Esophagus squamous epithelium (tissue), 5 donors: ENCODE measurements at regions not wholly inside any gene's neighbourhood (a gene's known extent, or its start where the extent isn't known, plus 50 kb on each side); places are given as distances from the start of the nearest gene placed in this dataset.

ENCODE experiments used
- DNase-seq: peaks from one replicate; lab custom pipeline; 2025; lab: John Stamatoyannopoulos, UW
- H3K27ac ChIP-seq, 4 donors: fragments of 200-600 bp; sonication (generic); one replicate each; pipeline ENCODE4 v1.5.1; 2016 to 2019; ENCODE audit warnings: mild to moderate bottlenecking in 1 of 4
- H3K27me3 ChIP-seq, 4 donors: fragments of 200-600 bp; sonication (generic); 1 replicate in 3 of 4; 2 replicates in 1 of 4; pipeline versions ENCODE4 v1.5.1 to v1.6.0; 2017 to 2021; ENCODE audit warnings: antibody characterized with exemption in 1 of 4
- H3K36me3 ChIP-seq, 3 donors: fragments of 200-600 bp; sonication (generic); one replicate each; pipeline ENCODE4 v1.5.1; 2016 to 2019
- H3K4me1 ChIP-seq, 3 donors: fragments of 200-600 bp; sonication (generic); one replicate each; pipeline ENCODE4 v1.5.1; 2017 to 2019
- H3K4me3 ChIP-seq, 4 donors: fragments of 200-600 bp; sonication (generic); 1 replicate in 3 of 4; 2 replicates in 1 of 4; pipeline ENCODE4 v1.5.1; 2016 to 2019; ENCODE audit warnings: mild to moderate bottlenecking in 2 of 4, moderate library complexity in 1 of 4
- H3K9me3 ChIP-seq, 3 donors: fragments of 200-600 bp; sonication (generic); one replicate each; pipeline ENCODE4 v1.5.1; 2016 to 2019
- POLR2A ChIP-seq, 4 donors: fragments of 450-650 bp; IDR thresholded peaks; one replicate each; pipeline ENCODE4 v1.6.1; 2017; ENCODE audit warnings: antibody characterized with exemption in 4 of 4, mild to moderate bottlenecking in 4 of 4, moderate library complexity in 3 of 4
- WGBS, 2 donors: methylation state at CpG; one replicate each; pipeline ENCODE4 v1.1.5; 2018; 5-methylcytosine and 5-hydroxymethylcytosine counted together
- intact Hi-C: fragments of 100-400 bp; cut with DNase I; formaldehyde crosslinking; loops from one replicate; pipeline ENCODE4 v1.15.0; 2022
- TF ChIP-seq, protein P1 (sequence below), 6 experiments: fragments of 450-650 bp in 4 of 6; fragments of 200-600 bp in 2 of 6; sonication (generic) in 2 of 6; IDR thresholded peaks; one replicate each; pipeline ENCODE4 v1.5.1; 2016 to 2019; ENCODE audit warnings: antibody characterized with exemption in 6 of 6, mild to moderate bottlenecking in 4 of 6, moderate library complexity in 4 of 6
- donor health status: DM: yes; HTN: yes; CAD: no.

DNA sequence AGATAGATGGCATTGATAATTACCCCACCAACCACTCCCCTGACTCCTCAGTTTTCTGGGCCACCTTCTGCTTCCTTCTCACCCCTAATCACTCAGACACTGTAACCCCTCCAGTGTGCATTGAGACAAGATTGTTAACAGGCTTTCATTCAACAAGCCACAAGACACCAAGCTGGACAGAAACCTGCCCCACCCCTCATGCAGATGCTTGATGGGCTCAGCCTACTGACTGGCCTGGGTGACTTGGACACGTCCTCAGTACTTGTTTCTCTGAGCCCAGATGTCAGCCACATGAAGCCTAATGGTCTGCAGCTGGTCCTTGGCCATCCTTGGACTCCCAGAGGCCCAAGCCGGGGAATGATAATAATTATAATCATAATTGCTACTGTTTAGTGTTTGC is 71.4 kb upstream of the SMIM23 start:
- Histone ChIP-seq H3K4me1 (peaks cover 0 to 3% (median 0%) of the 10 kb centered on the region in 3 donors), H3K9me3 (no peaks in the 10 kb centered on the region), H3K36me3 (no peaks in the 10 kb centered on the region), H3K27me3 (peaks cover 0 to 29% (median 0%) of the 10 kb centered on the region in 4 donors), H3K4me3 (no peak overlapping the region), H3K27ac (no peak overlapping the region)
- intact Hi-C loops, result no loop called here
- 75% methylated on average over 2 of the region's 2 CpGs for WGBS, 2 donors
- no peak for DNase-seq
- TF ChIP-seq POLR2A (IDR thresholded peaks at IDR 0.05), result no peak
- TF ChIP-seq, protein P1, sequence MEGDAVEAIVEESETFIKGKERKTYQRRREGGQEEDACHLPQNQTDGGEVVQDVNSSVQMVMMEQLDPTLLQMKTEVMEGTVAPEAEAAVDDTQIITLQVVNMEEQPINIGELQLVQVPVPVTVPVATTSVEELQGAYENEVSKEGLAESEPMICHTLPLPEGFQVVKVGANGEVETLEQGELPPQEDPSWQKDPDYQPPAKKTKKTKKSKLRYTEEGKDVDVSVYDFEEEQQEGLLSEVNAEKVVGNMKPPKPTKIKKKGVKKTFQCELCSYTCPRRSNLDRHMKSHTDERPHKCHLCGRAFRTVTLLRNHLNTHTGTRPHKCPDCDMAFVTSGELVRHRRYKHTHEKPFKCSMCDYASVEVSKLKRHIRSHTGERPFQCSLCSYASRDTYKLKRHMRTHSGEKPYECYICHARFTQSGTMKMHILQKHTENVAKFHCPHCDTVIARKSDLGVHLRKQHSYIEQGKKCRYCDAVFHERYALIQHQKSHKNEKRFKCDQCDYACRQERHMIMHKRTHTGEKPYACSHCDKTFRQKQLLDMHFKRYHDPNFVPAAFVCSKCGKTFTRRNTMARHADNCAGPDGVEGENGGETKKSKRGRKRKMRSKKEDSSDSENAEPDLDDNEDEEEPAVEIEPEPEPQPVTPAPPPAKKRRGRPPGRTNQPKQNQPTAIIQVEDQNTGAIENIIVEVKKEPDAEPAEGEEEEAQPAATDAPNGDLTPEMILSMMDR (IDR thresholded peaks at IDR 0.05), result no peak

DNA sequence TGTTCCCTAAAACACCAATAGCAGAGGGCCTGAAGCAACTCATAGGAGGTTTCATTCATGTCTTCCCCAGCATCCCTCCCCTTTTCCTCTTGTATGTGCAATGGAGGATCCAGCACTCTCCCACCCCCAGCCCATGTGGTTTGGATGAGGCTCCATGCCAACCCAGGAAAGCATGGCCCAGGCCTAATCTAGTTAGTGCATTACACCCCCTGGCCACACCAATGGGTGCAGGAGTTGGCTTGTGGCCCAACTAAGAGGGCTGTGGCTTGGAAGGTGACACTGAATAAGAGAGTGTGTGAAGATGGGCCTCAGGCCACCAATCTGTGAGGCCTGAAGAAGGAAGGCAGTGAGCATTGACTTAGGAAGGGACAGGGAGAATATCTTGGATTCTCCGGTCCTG is 70.8 kb upstream of the SMIM23 start:
- H3K27ac ChIP-seq, result no peak overlapping the region
- WGBS, 2 donors, result 93% methylated on average over 1 of the region's 1 CpG; no CpG with 5 or more reads in 1 of the 2 donors
- TF ChIP-seq, protein P1 (IDR thresholded peaks at IDR 0.05), result no peak
- no peak for TF ChIP-seq POLR2A (IDR thresholded peaks at IDR 0.05)
- no peak overlapping the region for H3K4me3 ChIP-seq
- H3K36me3 ChIP-seq, result no peaks in the 10 kb centered on the region
- DNase-seq, result no peak
- intact Hi-C loops, result no loop called here
- peaks cover 0 to 3% (median 0%) of the 10 kb centered on the region in 3 donors for H3K4me1 ChIP-seq
- H3K9me3 ChIP-seq, result no peaks in the 10 kb centered on the region
- peaks cover 0 to 35% (median 0%) of the 10 kb centered on the region in 4 donors for H3K27me3 ChIP-seq

DNA sequence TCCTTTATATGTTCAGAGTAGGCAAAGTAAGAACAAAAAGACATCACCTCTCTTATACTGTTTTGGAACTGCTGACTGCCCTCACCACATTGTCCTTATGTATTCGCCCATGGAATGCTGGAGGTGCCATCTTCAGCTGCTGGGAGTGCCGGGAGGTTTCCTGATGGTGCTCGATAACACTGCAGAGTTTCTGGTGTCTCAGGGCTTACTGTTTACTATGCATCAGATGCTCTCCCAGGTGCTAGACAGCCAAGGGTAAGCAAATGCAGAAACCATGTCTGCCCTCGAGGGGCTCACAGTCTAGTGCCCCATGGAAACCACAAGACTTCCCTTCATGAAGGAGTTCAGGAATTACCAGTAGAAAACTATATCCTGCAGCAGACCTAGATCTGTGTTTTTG is 70.1 kb upstream of the SMIM23 start:
- no peak for DNase-seq
- peaks cover 0 to 3% (median 0%) of the 10 kb centered on the region in 3 donors for H3K4me1 ChIP-seq
- intact Hi-C loops, result no loop called here
- H3K27me3 ChIP-seq, result peaks cover 0 to 38% (median 0%) of the 10 kb centered on the region in 4 donors
- H3K36me3 ChIP-seq, result no peaks in the 10 kb centered on the region
- H3K9me3 ChIP-seq, result no peaks in the 10 kb centered on the region
- no peak overlapping the region for H3K4me3 ChIP-seq
- 75 to 82% methylated on average over 3 to 4 of the region's 4 CpGs for WGBS, 2 donors
- H3K27ac ChIP-seq, result no peak overlapping the region
- TF ChIP-seq POLR2A (IDR thresholded peaks at IDR 0.05), result no peak
- TF ChIP-seq, protein P1 (IDR thresholded peaks at IDR 0.05), result no peak

DNA sequence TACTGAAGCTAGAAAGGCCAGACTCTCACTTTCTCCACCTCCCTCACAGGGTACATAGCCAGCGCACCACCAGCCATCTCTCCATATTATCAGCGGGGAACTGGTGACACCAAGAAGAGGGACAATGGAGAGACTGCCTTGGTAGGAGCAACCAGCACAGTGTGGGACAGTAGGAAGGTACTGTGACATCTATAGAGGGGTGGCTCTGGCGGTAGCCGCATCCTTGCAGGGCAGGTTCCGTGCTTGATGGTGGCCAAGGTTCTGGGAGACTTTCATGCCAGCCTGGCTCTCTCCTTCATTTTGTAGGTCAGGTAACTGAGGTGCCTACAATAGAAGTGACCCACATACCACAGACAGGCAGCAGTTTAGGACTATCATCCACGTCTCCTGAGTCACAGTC is 65.5 kb upstream of the SMIM23 start:
- Histone ChIP-seq H3K4me3 (no peak overlapping the region), H3K27ac (no peak overlapping the region), H3K36me3 (no peaks in the 10 kb centered on the region), H3K4me1 (peaks cover 0 to 6% (median 0%) of the 10 kb centered on the region in 3 donors), H3K9me3 (no peaks in the 10 kb centered on the region), H3K27me3 (peaks cover 0 to 64% (median 0%) of the 10 kb centered on the region in 4 donors)
- TF ChIP-seq, protein P1 (IDR thresholded peaks at IDR 0.05), result no peak
- TF ChIP-seq POLR2A (IDR thresholded peaks at IDR 0.05), result no peak
- no peak for DNase-seq
- intact Hi-C loops, result no loop called here
- 76 to 98% methylated on average over 4 to 6 of the region's 6 CpGs for WGBS, 2 donors

DNA sequence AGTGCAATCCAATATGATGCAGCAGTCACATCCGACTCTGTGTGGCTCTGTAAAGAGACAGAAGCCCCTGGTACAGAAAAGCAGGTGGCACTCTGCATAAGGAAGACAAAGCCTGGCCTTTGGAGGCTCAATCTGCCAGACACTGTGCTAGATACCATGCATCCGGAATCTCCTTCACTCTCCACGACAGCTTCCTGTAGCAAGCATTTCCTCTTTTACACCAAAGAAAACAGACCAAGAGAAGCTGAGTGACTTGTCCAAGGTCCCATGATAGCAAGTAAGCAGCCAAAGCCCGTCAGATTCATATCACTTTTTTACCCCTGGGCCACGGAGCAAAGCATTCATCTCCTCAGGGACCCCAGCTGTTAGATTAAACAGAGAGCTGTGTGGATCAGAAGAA is 64.2 kb upstream of the SMIM23 start:
- 52 to 54% methylated on average over 5 of the region's 5 CpGs for WGBS, 2 donors
- peaks cover 0 to 6% (median under 1%) of the 10 kb centered on the region in 3 donors for H3K9me3 ChIP-seq
- no peak overlapping the region for H3K4me3 ChIP-seq
- TF ChIP-seq POLR2A (IDR thresholded peaks at IDR 0.05), result no peak
- TF ChIP-seq, protein P1 (IDR thresholded peaks at IDR 0.05), result no peak
- H3K27ac ChIP-seq, result no peak overlapping the region
- peaks cover 0 to 59% (median 0%) of the 10 kb centered on the region in 4 donors for H3K27me3 ChIP-seq
- no peak for DNase-seq
- no peaks in the 10 kb centered on the region for H3K36me3 ChIP-seq
- intact Hi-C loops, result no loop called here
- peaks cover 0 to 9% (median 0%) of the 10 kb centered on the region in 3 donors for H3K4me1 ChIP-seq
